K562 (cell line): ENCODE measurements at regions not wholly inside any gene's neighbourhood (a gene's known extent, or its start where the extent isn't known, plus 50 kb on each side); places are given as distances from the start of the nearest gene placed in this dataset.

Experiments used
- ATAC-seq: fragments of 200-7000 bp; cut with Tn5 transposase; 3 replicates; pipeline ENCODE4 v1.9.1; 2020; ENCODE audit warnings: moderate library complexity
- BruUV-seq: library from RNA; stranded (reverse); fragments of 400-500 nt; replicated peaks from 2 replicates; lab custom pipeline; 2021; lab: Mats Ljungman, UMichigan
- CTCF ChIA-PET: fragments of 300-600 bp; formaldehyde crosslinking; extraction: SDS; loops from one replicate; lab custom pipeline; 2021; ENCODE audit warnings: low intra/inter-chr PET ratio; lab: Yijun Ruan, JAX
- POLR2A ChIA-PET: fragments of 300-600, 350-650 bp; sonication (Branson Sonifier 250); formaldehyde crosslinking; extraction: SDS; loops from one replicate; lab custom pipeline; 2021; ENCODE audit warnings: antibody characterized with exemption, inconsistent platforms; lab: Yijun Ruan, JAX
- DNase-seq, 4 experiments: peaks; one replicate each; pipeline versions ENCODE4 v3.0.0 to v3.0.0-alpha.2; 2011 to 2018; ENCODE audit warnings: low spot score in 3 of 4, mixed read lengths in 3 of 4; ENCODE audit errors: extremely low read depth in 1 of 4
- FAIRE-seq: peaks from 2 replicates; lab custom pipeline; 2011; peaks lifted over from hg19 to GRCh38; lab: Jason Lieb, UNC
- H2AFZ ChIP-seq: 2 replicates; pipeline ENCODE4 v1.6.0; 2011; ENCODE audit warnings: low read depth, low read length, control low read depth, inconsistent platforms
- H3K27ac ChIP-seq: fragments of 200-600 bp; 3 replicates; pipeline ENCODE4 v1.8.0; 2011; ENCODE audit warnings: low read depth, mild to moderate bottlenecking, control low read depth, inconsistent platforms, low read length, moderate library complexity, mixed read lengths; ENCODE audit errors: extremely low read depth
- H3K27me3 ChIP-seq, 2 experiments: fragments of 300-600 bp in 1 of 2; 2 replicates in 1 of 2; 3 replicates in 1 of 2; pipeline versions ENCODE4 v1.6.0 to v1.8.0; 2011; ENCODE audit warnings: inconsistent platforms in 2 of 2, low read length in 2 of 2, mild to moderate bottlenecking in 1 of 2, mixed read lengths in 1 of 2, moderate library complexity in 1 of 2; ENCODE audit not compliant: control insufficient read depth in 2 of 2, insufficient read depth in 2 of 2
- H3K36me3 ChIP-seq: fragments of 300-600 bp; 3 replicates; pipeline ENCODE4 v1.8.0; 2011; ENCODE audit warnings: mild to moderate bottlenecking, low read length, inconsistent platforms; ENCODE audit not compliant: control insufficient read depth, insufficient read depth
- H3K4me1 ChIP-seq, 2 experiments: fragments of 200-600 bp in 1 of 2; replicated peaks in 1 of 2; 2 replicates in 1 of 2; 3 replicates in 1 of 2; pipeline versions ENCODE4 v1.5.1 to v1.8.0; 2011; ENCODE audit warnings: inconsistent platforms in 2 of 2, low read length in 2 of 2, mild to moderate bottlenecking in 1 of 2, mixed read lengths in 1 of 2, moderate library complexity in 1 of 2; ENCODE audit not compliant: control insufficient read depth in 2 of 2, insufficient read depth in 2 of 2
- H3K4me2 ChIP-seq: 2 replicates; pipeline ENCODE4 v1.6.1; 2011; ENCODE audit warnings: low read length, control low read depth, inconsistent platforms, mixed read lengths; ENCODE audit not compliant: insufficient read depth
- H3K4me3 ChIP-seq: fragments of 200-600 bp; sonication (generic), shearing (Covaris generic); 2 replicates; pipeline ENCODE4 v1.5.1; 2016; ENCODE audit warnings: control low read depth, inconsistent platforms
- H3K79me2 ChIP-seq: fragments of 200-600 bp; 3 replicates; pipeline ENCODE4 v1.8.0; 2011; ENCODE audit warnings: low read length, inconsistent platforms; ENCODE audit not compliant: control insufficient read depth, insufficient read depth
- H3K9ac ChIP-seq, 2 experiments: 2 replicates each; pipeline versions ENCODE4 v1.6.0 to v1.6.1; 2011; ENCODE audit warnings: low read depth in 2 of 2, low read length in 2 of 2, control low read depth in 1 of 2, inconsistent platforms in 1 of 2, mild to moderate bottlenecking in 1 of 2, mixed read lengths in 1 of 2; ENCODE audit not compliant: insufficient read depth in 1 of 2
- H3K9me1 ChIP-seq: one replicate; pipeline ENCODE4 v1.6.0; 2011; ENCODE audit warnings: inconsistent platforms, mild to moderate bottlenecking, low read length, moderate library complexity; ENCODE audit not compliant: control insufficient read depth, insufficient read depth
- H3K9me3 ChIP-seq: replicated peaks from 2 replicates; pipeline ENCODE4 v1.5.1; 2011; ENCODE audit warnings: low read depth, low read length, inconsistent platforms; ENCODE audit not compliant: control insufficient read depth, insufficient read depth
- H4K20me1 ChIP-seq: replicated peaks from 2 replicates; pipeline ENCODE4 v1.6.1; 2011; ENCODE audit warnings: low read length, inconsistent platforms, mixed read lengths; ENCODE audit not compliant: control insufficient read depth, insufficient read depth
- CHCHD3 ChIP-seq: fragments of 250-450 bp; sonication (Bioruptor Pico); IDR thresholded peaks from 2 replicates; pipeline ENCODE4 v2.1.2; 2022; ENCODE audit warnings: mild to moderate bottlenecking
- EHMT2 ChIP-seq: fragments of 450-650 bp; IDR thresholded peaks from 2 replicates; pipeline ENCODE4 v1.6.1; 2018; ENCODE audit warnings: antibody characterized with exemption
- ETV5 ChIP-seq: sonication (generic); formaldehyde crosslinking; IDR thresholded peaks from 2 replicates; pipeline ENCODE4 v1.4.0; 2020; ENCODE audit warnings: low read depth, mild to moderate bottlenecking, missing genetic modification reagents
- RNF2 ChIP-seq: sonication (generic); IDR thresholded peaks from 2 replicates; pipeline ENCODE4 v1.6.1; 2016
- WGBS: fragments of 100-300 bp; shearing (Covaris generic); methylation state at CpG from one replicate; pipeline ENCODE4 v1.1.6; 2016; ENCODE audit warnings: low coverage, mixed read lengths; ENCODE audit not compliant: insufficient coverage; ENCODE audit errors: missing lambda C conversion rate; 5-methylcytosine and 5-hydroxymethylcytosine counted together
- in situ Hi-C: fragments of 300-500 bp; cut with MboI; formaldehyde crosslinking; loops from 4 replicates; pipeline ENCODE4 v1.15.0; 2018; ENCODE audit warnings: inconsistent platforms, mixed read lengths
- intact Hi-C: fragments of 100-400 bp; cut with micrococcal nuclease; formaldehyde crosslinking; loops from 2 replicates; pipeline ENCODE4 v1.14.2; 2022
- TF ChIP-seq, protein P1 (sequence below), 2 experiments: fragments of 450-650 bp; formaldehyde crosslinking in 1 of 2; IDR thresholded peaks; 2 replicates each; pipeline versions ENCODE4 v1.4.0 to v1.6.1; 2014 to 2020; ENCODE audit warnings: mild to moderate bottlenecking in 2 of 2, borderline replicate concordance in 1 of 2, low read depth in 1 of 2
- TF ChIP-seq, protein P2 (sequence below): fragments of 450-650 bp; formaldehyde crosslinking; IDR thresholded peaks from 2 replicates; pipeline ENCODE4 v1.4.0; 2020; ENCODE audit warnings: mild to moderate bottlenecking, moderate library complexity

DNA sequence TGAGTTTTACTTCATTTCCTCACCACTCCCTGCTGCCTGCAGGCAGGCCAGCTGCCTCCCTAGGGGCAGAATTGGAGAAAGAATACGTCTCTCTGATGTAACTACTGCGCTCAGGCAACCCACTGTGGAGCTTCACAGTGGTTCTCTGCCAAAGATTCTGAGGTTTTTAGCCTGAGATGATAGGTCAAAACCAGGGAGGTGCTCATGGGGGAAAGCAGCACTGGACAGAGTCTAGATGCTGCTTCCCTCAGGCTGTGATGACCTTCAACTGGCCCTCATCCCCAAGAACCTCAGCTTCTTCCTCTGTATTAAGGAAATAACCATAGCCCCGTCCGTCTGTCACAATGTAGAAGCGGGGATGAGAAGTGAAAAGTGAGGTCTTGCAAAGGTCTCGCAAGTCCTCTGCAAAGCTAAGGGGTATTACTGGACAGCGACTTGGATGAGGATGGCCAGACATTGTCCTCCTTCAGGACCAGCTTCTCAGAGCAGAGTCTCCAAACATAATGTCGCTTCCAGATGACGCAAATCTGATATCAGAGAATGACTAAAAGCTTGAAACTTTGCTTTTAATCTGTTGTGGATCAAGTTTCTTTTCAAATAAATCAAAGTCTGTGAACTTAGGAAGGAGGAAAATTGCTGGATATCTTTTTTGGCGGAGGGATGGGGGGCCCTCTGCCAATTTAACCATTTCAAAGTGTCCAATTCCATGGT, 65.9 kb upstream of the ATP5PO start:
- intact Hi-C loops (no loop called here), in situ Hi-C loops (no loop called here)
- no peaks in the 10 kb centered on the region for H3K9me1 ChIP-seq
- DNase-seq (no peak), FAIRE-seq (no peak), ATAC-seq (no peak)
- H3K4me3 ChIP-seq, result no peak overlapping the region
- BruUV-seq, result no TSS peak
- 44% methylated on average over 10 of the region's 10 CpGs for WGBS
- H3K79me2 ChIP-seq, result no peaks in the 10 kb centered on the region
- H3K27ac ChIP-seq, result no peak overlapping the region
- TF ChIP-seq EHMT2 (0 out of 2 replicates have a peak, but pooled peaks have one; percentile 13), RNF2 (no peak), CHCHD3 (CRISPR knock-in tag) (no peak), ETV5 (CRISPR knock-in tag) (no peak)
- TF ChIP-seq, protein P1, sequence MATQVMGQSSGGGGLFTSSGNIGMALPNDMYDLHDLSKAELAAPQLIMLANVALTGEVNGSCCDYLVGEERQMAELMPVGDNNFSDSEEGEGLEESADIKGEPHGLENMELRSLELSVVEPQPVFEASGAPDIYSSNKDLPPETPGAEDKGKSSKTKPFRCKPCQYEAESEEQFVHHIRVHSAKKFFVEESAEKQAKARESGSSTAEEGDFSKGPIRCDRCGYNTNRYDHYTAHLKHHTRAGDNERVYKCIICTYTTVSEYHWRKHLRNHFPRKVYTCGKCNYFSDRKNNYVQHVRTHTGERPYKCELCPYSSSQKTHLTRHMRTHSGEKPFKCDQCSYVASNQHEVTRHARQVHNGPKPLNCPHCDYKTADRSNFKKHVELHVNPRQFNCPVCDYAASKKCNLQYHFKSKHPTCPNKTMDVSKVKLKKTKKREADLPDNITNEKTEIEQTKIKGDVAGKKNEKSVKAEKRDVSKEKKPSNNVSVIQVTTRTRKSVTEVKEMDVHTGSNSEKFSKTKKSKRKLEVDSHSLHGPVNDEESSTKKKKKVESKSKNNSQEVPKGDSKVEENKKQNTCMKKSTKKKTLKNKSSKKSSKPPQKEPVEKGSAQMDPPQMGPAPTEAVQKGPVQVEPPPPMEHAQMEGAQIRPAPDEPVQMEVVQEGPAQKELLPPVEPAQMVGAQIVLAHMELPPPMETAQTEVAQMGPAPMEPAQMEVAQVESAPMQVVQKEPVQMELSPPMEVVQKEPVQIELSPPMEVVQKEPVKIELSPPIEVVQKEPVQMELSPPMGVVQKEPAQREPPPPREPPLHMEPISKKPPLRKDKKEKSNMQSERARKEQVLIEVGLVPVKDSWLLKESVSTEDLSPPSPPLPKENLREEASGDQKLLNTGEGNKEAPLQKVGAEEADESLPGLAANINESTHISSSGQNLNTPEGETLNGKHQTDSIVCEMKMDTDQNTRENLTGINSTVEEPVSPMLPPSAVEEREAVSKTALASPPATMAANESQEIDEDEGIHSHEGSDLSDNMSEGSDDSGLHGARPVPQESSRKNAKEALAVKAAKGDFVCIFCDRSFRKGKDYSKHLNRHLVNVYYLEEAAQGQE (IDR thresholded peaks at IDR 0.05; ENCODE audit: borderline replicate concordance), result peak; percentile 61
- TF ChIP-seq, protein P1 (CRISPR knock-in tag; IDR thresholded peaks at IDR 0.05; ENCODE audit: low read depth), result peak; percentile 19; the same call in 1 of the 2 replicates
- TF ChIP-seq, protein P2, sequence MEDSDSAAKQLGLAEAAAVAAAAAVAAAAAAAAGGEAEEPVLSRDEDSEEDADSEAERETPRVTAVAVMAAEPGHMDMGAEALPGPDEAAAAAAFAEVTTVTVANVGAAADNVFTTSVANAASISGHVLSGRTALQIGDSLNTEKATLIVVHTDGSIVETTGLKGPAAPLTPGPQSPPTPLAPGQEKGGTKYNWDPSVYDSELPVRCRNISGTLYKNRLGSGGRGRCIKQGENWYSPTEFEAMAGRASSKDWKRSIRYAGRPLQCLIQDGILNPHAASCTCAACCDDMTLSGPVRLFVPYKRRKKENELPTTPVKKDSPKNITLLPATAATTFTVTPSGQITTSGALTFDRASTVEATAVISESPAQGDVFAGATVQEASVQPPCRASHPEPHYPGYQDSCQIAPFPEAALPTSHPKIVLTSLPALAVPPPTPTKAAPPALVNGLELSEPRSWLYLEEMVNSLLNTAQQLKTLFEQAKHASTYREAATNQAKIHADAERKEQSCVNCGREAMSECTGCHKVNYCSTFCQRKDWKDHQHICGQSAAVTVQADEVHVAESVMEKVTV (CRISPR knock-in tag), result no peak
- no peak overlapping the region for H3K4me2 ChIP-seq
- no peaks in the 10 kb centered on the region; a peak in 1 of 5 replicates for H3K27me3 ChIP-seq
- POLR2A ChIA-PET, result interaction anchor here (1.2 kb wide), 1 partner anchor 14 kb away, joined by 4 read pairs; no protein-coding TSS in a partner anchor
- H3K9ac ChIP-seq, result no peak overlapping the region
- H3K4me1 ChIP-seq, result peaks cover 13 to 15% of the 10 kb centered on the region in 2 experiments
- no peaks in the 10 kb centered on the region for H3K9me3 ChIP-seq
- no peaks in the 10 kb centered on the region for H4K20me1 ChIP-seq
- H3K36me3 ChIP-seq, result no peaks in the 10 kb centered on the region
- CTCF ChIA-PET, result no interaction called here
- H2AFZ ChIP-seq, result no peak overlapping the region
